HEK293T (cell line): ENCODE measurements at regions not wholly inside any gene's neighbourhood (a gene's known extent, or its start where the extent isn't known, plus 50 kb on each side); places are given as distances from the start of the nearest gene placed in this dataset.

Experiments
- BHLHE40 ChIP-seq: fragments of 450-650 bp; IDR thresholded peaks from 2 replicates; pipeline ENCODE4 v1.6.1; 2016; ENCODE audit warnings: mild to moderate bottlenecking, moderate library complexity, borderline replicate concordance
- CTBP1 ChIP-seq: fragments of 450-650 bp; IDR thresholded peaks from 2 replicates; pipeline ENCODE4 v1.6.1; 2016; ENCODE audit warnings: borderline replicate concordance
- FOXA1 ChIP-seq: fragments of 450-650 bp; IDR thresholded peaks from 2 replicates; pipeline ENCODE4 v1.6.1; 2016; ENCODE audit warnings: mild to moderate bottlenecking
- FOXK2 ChIP-seq: fragments of 450-650 bp; IDR thresholded peaks from 2 replicates; pipeline ENCODE4 v1.6.1; 2016; ENCODE audit warnings: mild to moderate bottlenecking
- L3MBTL2 ChIP-seq: fragments of 450-650 bp; conservative IDR thresholded peaks from 2 replicates; pipeline ENCODE4 v1.6.1; 2016; ENCODE audit warnings: mild to moderate bottlenecking
- SUZ12 ChIP-seq: fragments of 450-650 bp; IDR thresholded peaks from 2 replicates; pipeline ENCODE4 v1.6.1; 2016; ENCODE audit warnings: mild to moderate bottlenecking
- ZNF384 ChIP-seq: fragments of 450-650 bp; IDR thresholded peaks from 2 replicates; pipeline ENCODE4 v1.6.1; 2016
- TF ChIP-seq, protein P1 (sequence below): fragments of 450-650 bp; IDR thresholded peaks from 2 replicates; pipeline ENCODE4 v1.6.1; 2016

DNA sequence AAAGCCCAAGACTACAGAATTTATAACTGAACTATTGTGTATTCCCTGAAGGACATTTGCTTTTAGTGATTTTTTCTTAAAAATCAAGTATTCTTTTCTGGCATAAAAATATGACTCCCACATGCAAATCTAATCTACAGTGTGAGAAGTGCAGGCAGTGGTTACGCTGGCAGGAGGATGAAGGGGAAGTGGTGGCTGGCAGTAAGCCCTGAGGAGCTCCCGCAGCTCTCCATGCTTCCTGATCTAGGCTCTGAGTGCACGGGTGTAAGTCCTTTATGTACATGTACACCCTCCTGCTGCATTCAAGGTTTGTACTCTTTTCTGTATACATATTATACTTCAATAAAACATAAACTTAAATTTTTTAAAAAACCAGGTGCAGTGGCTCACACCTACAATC, 67.5 kb upstream of the PRDX6 start:
- TF ChIP-seq, protein P1, sequence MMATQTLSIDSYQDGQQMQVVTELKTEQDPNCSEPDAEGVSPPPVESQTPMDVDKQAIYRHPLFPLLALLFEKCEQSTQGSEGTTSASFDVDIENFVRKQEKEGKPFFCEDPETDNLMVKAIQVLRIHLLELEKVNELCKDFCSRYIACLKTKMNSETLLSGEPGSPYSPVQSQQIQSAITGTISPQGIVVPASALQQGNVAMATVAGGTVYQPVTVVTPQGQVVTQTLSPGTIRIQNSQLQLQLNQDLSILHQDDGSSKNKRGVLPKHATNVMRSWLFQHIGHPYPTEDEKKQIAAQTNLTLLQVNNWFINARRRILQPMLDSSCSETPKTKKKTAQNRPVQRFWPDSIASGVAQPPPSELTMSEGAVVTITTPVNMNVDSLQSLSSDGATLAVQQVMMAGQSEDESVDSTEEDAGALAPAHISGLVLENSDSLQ: no peak
- TF ChIP-seq BHLHE40 (no peak), L3MBTL2 (no peak), FOXA1 (no peak), ZNF384 (no peak), CTBP1 (no peak), FOXK2 (no peak), SUZ12 (no peak)
